ENCODE measurements at regions not wholly inside any gene's neighbourhood (a gene's known extent, or its start where the extent isn't known, plus 50 kb on each side); places are given as distances from the start of the nearest gene placed in this dataset.

DNA sequence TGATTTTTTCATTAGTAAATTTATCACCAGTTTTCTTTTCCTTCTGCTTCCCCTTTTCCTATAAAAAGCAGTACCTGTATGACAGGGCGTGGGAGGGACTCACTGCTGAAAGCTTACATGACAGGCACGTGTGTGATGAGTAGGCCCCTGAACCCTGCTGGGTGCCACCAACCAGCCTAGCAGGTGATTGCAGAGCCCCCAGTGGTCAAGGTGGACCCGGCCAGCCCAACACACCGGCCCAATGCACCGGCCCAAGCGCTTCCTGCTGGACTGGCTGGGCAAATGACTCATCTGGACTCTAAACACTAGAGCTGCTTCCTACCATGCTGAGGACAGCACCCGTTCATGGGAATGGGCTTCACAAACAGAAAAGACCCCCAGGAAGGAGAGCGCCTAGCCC, 89.8 kb upstream of the TMEM72 start:
- FAIRE-seq, result no peak
- TF ChIP-seq TAF1 (IDR thresholded peaks at IDR 0.05; ENCODE audit: borderline replicate concordance, low read depth, low read length), result no peak

DNA sequence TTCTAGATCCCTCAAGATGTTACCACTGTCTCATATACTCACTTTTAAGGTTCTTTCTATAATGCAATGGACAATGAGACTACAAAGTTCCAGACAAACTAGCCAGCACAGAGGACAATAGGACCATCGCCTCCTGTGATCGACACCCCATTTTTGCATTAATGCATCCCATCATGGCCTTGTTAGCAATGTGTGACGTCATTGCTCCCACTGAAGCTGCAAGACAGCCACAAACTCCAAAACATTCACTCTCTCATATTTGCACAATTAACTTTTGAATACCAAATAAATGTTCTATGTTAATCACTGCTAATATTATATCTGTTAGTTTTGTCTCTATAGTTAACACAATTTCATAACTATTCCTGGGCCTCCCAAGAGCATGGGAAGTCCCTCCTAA, 88.8 kb upstream of the TMEM72 start:
- TF ChIP-seq TAF1 (IDR thresholded peaks at IDR 0.05; ENCODE audit: borderline replicate concordance, low read depth, low read length), result no peak
- no peak for TF ChIP-seq POLR2AphosphoS5 (IDR thresholded peaks at IDR 0.05; ENCODE audit: low read depth, low read length)
- TF ChIP-seq POLR2A (IDR thresholded peaks at IDR 0.05; ENCODE audit: low read depth, low read length), result no peak
- FAIRE-seq (no peak), DNase-seq (ENCODE audit: insufficient read length) (no peak)

More for the DNA sequence above, 89.8 kb upstream of the TMEM72 start:
- no peak for DNase-seq (ENCODE audit: insufficient read length)

DNA sequence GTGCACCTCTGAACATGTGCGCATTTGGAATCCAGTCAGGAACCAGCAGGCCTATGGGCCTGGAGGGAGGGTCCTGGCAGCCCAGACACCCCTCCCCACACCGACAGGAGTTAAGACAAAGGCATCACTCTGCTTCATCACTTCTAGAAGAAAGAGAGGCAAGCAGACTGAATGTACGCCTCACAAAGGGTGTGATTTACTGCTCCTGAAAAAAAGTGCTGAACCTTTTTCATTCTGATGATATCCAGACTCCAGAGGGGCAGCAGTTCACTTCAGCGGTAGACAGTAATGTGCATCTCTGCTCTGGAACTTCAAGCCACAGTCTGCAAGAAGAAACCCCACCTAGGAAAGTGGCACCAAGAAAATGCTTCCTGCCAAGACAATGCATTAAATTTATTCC, 88.2 kb upstream of the TMEM72 start:
- no peak for DNase-seq (ENCODE audit: insufficient read length)
- FAIRE-seq, result no peak
- TF ChIP-seq POLR2A (IDR thresholded peaks at IDR 0.05; ENCODE audit: low read depth, low read length) (no peak), POLR2AphosphoS5 (IDR thresholded peaks at IDR 0.05; ENCODE audit: low read depth, low read length) (no peak), TAF1 (IDR thresholded peaks at IDR 0.05; ENCODE audit: borderline replicate concordance, low read depth, low read length) (no peak)

DNA sequence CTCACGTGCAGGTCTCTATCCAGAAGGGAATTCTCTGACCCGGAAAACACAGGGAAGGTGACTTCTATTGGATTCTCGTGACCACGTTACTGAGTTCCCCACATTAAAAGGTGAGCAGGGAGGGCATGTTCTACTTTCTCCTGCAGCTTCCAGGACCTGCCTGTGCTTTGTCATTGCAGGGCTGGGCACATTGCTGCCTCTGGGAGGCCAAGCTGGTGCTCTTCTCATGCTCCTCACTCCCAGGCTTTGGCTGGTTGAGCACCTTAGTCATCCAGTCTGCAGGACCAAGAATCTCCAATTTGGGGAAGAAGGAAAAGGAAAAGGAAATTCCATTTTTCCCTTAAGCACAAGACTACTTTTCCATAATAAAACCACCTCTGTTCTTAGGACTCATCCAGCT, 86.5 kb upstream of the TMEM72 start:
- TF ChIP-seq TAF1 (IDR thresholded peaks at IDR 0.05; ENCODE audit: borderline replicate concordance, low read depth, low read length) (no peak), POLR2A (IDR thresholded peaks at IDR 0.05; ENCODE audit: low read depth, low read length) (no peak), POLR2AphosphoS5 (IDR thresholded peaks at IDR 0.05; ENCODE audit: low read depth, low read length) (no peak)
- no peak for DNase-seq (ENCODE audit: insufficient read length)
- FAIRE-seq, result no peak

DNA sequence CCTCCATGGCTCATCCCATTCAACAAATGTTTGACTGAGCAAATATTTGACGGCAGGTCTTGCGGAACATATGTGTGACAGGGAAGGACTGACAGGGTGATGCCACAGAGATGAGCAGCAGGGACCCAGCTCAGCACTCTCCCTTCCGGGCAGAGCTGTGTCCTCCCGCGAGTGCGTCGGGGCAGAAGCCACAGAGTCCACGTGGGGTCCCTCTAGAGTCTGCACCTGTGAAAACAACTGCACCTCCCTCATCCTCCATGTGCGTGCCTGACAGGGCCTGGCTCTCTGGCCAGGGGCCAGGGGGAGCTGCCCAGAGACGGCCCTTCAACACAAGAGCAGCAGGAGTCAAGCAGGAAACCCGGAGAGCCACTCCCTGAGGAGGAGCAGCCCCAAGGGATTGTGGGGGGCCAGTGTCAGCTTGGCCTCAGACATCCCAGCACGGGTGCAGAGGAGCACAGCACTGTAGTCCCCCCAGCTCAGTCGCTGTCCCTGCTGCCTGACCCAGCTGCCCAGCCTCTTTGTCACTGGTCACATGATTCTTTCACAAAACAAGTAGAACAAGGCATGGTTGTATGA, 83.6 kb upstream of the TMEM72 start:
- DNase-seq (ENCODE audit: insufficient read length), result no peak
- TF ChIP-seq POLR2A (IDR thresholded peaks at IDR 0.05; ENCODE audit: low read depth, low read length) (no peak), POLR2AphosphoS5 (IDR thresholded peaks at IDR 0.05; ENCODE audit: low read depth, low read length) (no peak), TAF1 (IDR thresholded peaks at IDR 0.05; ENCODE audit: borderline replicate concordance, low read depth, low read length) (no peak)
- FAIRE-seq, result no peak

DNA sequence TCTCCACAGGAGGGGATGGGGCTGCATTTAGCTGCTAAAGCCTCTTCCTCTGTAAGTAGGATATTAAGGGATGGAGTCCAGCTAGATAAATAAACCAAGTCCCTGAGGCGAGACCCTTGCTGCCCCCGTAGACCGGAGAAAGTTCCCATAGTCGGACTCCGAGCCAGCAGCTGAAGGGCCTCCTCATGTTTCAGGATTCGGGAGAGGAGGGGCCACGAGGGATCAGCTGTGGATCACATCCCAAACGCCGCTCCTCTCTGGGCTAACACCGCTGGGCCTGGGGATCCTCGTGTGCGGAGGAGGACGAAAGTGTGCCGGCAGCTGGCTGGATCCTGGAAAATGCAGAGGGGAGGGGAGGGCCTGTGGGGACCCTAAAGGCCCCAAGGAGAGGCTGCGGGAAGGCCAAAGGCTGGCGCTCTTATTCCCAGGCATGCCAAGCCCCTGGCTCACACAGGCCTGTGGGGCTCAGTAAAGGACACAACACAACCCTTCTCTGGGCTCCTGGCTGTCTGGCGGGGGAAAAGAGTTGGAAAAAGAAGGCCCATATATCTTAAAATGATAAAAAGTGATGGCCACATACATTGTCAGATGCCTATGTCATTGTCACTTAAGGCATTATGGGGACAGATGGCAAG, 82.5 kb upstream of the TMEM72 start:
- FAIRE-seq (no peak), DNase-seq (ENCODE audit: insufficient read length) (no peak)
- TF ChIP-seq POLR2A (IDR thresholded peaks at IDR 0.05; ENCODE audit: low read depth, low read length), result no peak
- no peak for TF ChIP-seq TAF1 (IDR thresholded peaks at IDR 0.05; ENCODE audit: borderline replicate concordance, low read depth, low read length)
- TF ChIP-seq POLR2AphosphoS5 (IDR thresholded peaks at IDR 0.05; ENCODE audit: low read depth, low read length), result no peak

DNA sequence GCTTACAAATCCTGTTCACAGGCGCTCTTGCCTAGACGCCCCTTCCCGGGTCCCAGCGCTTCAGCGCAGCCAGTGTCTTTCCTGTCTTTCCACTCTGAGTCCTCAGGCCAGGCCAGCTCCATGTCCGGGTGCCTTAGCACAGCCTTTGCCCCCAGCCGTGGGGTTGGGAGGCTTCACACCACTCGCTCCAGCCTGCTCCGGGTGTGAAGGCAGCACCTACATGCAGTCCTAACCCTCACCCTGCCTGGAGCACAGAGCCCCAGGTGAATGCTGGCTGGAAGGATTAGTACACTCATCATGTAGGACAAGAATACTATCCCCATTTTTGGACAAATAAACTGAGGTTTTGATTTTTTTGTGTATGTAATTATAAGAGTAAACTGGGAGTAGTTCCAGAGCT, 81.7 kb upstream of the TMEM72 start:
- TF ChIP-seq POLR2AphosphoS5 (IDR thresholded peaks at IDR 0.05; ENCODE audit: low read depth, low read length), result no peak
- no peak for TF ChIP-seq POLR2A (IDR thresholded peaks at IDR 0.05; ENCODE audit: low read depth, low read length)
- no peak for TF ChIP-seq TAF1 (IDR thresholded peaks at IDR 0.05; ENCODE audit: borderline replicate concordance, low read depth, low read length)
- DNase-seq (ENCODE audit: insufficient read length) (no peak), FAIRE-seq (no peak)

DNA sequence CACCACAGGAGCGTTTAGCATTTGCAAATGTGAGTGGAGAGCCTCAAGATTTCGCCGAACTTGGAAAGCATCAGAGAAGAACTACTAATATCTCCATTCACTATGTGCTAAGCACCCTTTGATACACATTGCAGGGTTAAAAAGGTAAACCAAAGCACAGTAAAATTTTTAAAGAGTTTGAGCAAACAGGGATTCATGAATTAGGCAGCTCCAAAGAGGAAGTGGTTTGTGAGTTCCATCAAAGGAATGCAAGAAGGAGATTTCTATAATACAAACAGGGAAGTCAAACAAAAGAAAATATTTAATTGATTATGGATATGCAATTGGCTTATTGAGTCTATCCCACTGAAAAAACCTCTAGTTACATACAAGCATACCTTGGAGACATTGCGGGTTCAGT, 81.1 kb upstream of the TMEM72 start:
- no peak for DNase-seq (ENCODE audit: insufficient read length)
- TF ChIP-seq TAF1 (IDR thresholded peaks at IDR 0.05; ENCODE audit: borderline replicate concordance, low read depth, low read length), result no peak
- TF ChIP-seq POLR2AphosphoS5 (IDR thresholded peaks at IDR 0.05; ENCODE audit: low read depth, low read length), result no peak
- TF ChIP-seq POLR2A (IDR thresholded peaks at IDR 0.05; ENCODE audit: low read depth, low read length), result no peak
- FAIRE-seq, result no peak

DNA sequence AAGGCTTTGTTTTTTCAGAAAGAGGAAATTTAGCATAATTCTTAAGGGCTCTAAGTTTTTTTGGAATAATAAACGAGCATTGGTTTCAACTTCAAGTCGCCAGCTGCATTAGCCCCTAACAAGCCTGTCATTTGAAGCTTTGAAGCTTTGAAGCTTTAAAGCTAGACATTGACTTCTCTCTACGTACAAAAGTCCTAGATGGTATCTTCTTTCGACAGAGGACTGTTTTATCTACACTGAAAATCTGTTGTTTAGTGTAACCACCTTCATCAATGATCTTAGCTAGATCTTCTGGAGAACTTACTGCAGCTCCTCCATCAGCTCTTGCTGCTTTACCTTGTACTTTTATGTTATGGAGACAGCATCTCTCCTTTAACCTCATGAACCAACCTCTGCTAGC, 79.6 kb upstream of the TMEM72 start:
- FAIRE-seq, result no peak
- no peak for TF ChIP-seq POLR2A (IDR thresholded peaks at IDR 0.05; ENCODE audit: low read depth, low read length)
- no peak for TF ChIP-seq TAF1 (IDR thresholded peaks at IDR 0.05; ENCODE audit: borderline replicate concordance, low read depth, low read length)
- TF ChIP-seq POLR2AphosphoS5 (IDR thresholded peaks at IDR 0.05; ENCODE audit: low read depth, low read length), result no peak
- no peak for DNase-seq (ENCODE audit: insufficient read length)

DNA sequence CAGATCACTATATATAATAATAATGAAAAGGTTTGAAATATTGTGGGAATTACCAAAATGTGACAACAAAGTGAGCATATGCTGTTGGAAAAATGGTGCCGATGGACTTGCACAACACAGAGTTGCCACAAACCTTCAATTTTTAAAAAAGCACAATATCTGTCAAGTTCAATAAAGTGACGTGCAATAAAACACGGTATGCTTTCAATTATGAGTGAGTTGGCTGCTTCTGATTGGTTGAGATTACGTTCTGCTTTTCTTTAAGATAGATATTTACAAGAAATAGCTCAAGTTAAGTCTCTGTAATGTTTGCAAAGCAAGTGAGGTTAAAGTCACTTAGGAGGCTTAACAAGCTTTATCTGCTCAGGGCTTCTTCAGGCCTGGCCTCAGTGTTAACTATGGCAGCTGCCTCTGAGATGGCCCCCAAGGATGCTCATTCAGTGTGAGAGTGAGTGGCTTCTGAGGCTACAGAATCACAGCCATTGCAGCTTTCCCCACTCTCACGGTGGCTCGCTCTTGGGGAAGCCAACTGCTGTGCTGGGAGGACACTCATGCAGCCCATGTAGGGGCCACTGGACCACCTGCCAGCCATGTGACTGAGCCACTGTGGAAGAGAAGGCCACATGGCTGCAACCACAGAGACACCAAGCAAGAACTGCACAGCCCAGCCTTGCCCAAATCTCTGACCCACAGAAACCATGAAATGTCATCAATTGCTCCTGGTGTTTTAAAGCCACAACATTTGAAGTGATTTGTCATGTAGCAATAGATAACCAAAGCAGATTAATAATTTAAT, 78.3 kb upstream of the TMEM72 start:
- DNase-seq (ENCODE audit: insufficient read length) (no peak), FAIRE-seq (no peak)
- TF ChIP-seq TAF1 (IDR thresholded peaks at IDR 0.05; ENCODE audit: borderline replicate concordance, low read depth, low read length), result no peak
- TF ChIP-seq POLR2AphosphoS5 (IDR thresholded peaks at IDR 0.05; ENCODE audit: low read depth, low read length), result no peak
- no peak for TF ChIP-seq POLR2A (IDR thresholded peaks at IDR 0.05; ENCODE audit: low read depth, low read length)

DNA sequence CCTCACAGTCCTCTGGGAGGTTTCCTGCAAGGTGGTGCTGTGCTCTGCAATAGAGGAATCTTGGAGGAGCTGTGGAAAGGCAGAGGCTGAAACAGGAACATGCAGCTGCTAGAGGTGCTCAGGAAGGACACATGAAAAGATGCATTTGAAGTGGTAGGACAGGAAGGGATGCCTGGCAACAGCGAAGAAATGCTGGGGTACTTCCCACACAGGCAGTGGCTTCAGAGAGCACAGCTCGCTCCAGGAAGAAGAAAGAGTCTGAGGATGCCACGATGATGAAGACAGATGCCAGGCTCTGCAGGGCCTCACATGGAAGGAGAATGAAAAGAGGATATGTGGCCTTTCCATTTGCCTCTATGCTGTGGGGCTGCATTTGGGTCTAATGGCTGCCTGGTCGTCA, 77.0 kb upstream of the TMEM72 start:
- no peak for TF ChIP-seq POLR2A (IDR thresholded peaks at IDR 0.05; ENCODE audit: low read depth, low read length)
- TF ChIP-seq POLR2AphosphoS5 (IDR thresholded peaks at IDR 0.05; ENCODE audit: low read depth, low read length), result no peak
- no peak for TF ChIP-seq TAF1 (IDR thresholded peaks at IDR 0.05; ENCODE audit: borderline replicate concordance, low read depth, low read length)
- FAIRE-seq (no peak), DNase-seq (ENCODE audit: insufficient read length) (no peak)

DNA sequence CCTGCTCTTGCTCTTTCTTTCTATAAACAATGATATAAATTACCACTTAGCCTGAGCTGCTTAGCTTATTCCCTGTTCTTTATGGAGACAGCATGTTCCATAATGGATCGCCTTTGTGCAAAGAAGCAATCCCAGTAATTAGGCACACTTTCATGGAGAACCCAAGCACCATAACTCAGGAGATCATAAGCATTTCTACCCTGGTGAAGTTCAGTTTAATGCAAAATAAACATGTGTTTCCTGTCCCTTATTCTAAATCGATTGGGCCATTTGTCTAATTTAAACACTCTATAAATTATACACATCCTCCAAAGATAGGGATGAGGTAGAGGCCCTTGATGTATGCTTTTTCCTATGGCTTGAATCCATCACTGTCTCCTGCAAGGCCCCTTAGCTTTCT, 75.8 kb upstream of the TMEM72 start:
- TF ChIP-seq POLR2AphosphoS5 (IDR thresholded peaks at IDR 0.05; ENCODE audit: low read depth, low read length) (no peak), TAF1 (IDR thresholded peaks at IDR 0.05; ENCODE audit: borderline replicate concordance, low read depth, low read length) (no peak), POLR2A (IDR thresholded peaks at IDR 0.05; ENCODE audit: low read depth, low read length) (no peak)
- no peak for DNase-seq (ENCODE audit: insufficient read length)
- no peak for FAIRE-seq
